SH-SY5Y (cell line): ENCODE measurements at regions not wholly inside any gene's neighbourhood (a gene's known extent, or its start where the extent isn't known, plus 50 kb on each side); places are given as distances from the start of the nearest gene placed in this dataset.

Experiments used
- GATA2 ChIP-seq: IDR thresholded peaks from 2 replicates; pipeline ENCODE4 v1.6.1; 2011; ENCODE audit warnings: mild to moderate bottlenecking, low read depth, low read length
- GATA3 ChIP-seq: IDR thresholded peaks from 2 replicates; pipeline ENCODE4 v1.6.1; 2011; ENCODE audit warnings: low read depth, mild to moderate bottlenecking, low read length, moderate library complexity

- TF ChIP-seq GATA3: no peak
- no peak for TF ChIP-seq GATA2
These were observed 749.5 kb downstream of the VRK1 start for GRCh38 chr14:97546491-97547230.
